Activated CD4-positive, alpha-beta T cell treated with anti-CD3 and anti-CD28 coated beads for 1 hour (primary cell): ENCODE measurements at regions not wholly inside any gene's neighbourhood (a gene's known extent, or its start where the extent isn't known, plus 50 kb on each side); places are given as distances from the start of the nearest gene placed in this dataset.

Experiments used
- DNase-seq: peaks from one replicate; pipeline ENCODE4 v3.0.0-alpha.2; 2020

DNA sequence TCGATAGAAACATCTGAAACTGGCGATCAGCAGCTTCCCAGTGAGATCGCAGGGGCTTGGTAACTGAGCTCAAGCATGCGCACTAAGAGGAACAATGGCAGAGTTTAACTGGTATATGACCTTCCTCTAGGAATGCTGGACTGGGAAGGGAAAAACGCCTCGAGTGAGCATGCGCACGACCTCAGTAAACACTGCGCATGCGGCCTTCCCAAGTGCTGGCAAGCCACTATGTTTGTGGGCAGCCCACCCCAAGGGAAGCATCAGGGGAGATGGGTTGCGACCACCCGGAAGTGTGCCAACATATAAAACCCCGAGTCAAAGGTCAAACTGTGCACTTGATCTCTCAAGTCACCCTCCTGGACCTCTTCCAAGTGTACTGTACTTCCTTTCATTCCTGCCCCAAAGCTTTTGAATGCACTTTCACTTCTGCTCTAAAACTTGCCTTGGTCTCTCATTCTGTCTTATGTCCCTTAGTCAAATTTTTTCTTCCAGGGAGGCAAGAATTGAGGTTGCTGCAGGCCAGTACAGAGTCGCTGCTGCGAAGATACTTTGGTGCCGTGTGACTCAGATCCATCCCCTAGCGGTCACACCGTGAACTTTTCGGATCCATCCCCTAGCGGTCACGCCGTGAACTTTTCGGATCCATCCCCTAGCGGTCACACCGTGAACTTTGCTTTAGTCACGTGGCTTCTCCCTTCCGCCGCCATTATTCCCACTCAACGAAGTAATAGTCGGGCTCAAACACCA, 243.3 kb downstream of the FAM43A start:
- no peak for DNase-seq

DNA sequence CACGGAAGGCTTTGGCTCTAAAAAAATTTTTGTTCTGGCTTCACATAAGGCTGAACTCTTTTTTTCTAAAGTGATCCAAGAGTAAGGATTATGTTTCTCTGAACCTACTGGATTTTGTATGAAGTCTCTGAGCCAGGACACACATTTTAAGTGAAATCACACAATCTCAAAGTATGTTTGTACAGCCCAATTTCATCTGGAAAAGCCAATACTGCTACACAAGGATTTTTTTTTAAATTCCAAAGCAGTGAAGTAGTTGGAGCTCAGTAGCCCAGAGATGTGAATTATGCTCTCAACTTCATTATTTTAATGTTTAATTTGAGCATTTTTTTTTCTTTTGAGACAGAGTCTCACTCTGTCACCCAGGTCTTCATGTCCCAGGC, 243.9 kb downstream of the FAM43A start:
- no peak for DNase-seq

DNA sequence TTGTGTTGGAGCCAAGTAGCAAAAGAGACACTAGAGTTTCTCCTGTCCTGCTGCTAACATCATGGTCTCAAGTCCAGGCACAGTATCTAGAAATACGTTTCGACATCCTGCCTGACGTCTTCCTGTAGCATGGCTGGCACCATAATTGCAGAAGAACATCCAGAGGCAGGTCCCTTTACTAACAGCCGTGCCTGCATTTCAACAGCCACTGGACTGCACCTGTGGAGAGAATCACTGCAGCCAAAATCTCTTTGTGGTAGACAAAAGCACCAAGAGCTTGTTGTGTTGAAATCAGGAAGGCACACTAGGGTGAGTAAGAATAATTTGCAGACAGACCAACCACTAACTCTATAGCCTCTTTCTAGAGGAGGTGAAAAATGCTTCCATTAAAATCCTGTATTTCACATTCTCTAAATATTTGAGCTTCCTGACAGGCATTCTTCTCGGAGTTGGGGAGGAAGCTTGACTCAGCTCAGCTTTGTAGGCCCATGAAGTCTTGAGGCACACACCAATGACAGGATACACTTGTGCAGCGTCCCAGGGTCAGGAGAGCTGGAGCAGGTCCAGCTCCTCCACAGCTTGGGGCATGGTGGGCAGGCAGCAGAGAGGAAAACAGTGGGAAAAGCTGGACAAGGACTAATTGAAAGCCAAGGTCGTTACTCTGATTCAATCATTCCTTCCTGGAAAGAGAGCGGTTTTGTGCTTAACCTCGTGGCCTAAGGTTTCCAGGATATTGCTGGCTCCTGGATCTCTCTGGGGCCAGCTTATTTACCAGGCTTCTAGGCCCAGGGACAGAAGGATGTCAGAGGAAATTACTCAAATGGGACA, 244.9 kb downstream of the FAM43A start:
- no peak for DNase-seq

DNA sequence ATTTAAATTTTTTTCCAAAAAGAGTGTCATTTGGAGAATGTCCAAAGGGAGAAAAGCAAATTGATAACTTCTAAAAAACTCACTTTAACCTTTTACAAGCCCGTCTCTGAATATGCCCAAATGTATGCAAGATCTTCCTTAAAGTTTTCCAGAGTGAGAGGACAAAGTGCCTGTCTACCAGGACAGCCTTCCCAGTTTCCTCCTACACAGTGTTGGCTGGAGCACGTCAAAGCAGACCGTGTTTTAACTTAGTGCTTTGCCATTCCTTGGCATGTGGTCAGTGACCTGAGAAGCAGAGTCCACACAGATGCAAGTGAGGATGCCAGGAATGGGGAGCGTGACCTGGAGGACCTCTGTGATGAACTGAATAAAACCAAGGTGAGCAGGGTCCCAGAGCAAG, 245.7 kb downstream of the FAM43A start:
- no peak for DNase-seq

DNA sequence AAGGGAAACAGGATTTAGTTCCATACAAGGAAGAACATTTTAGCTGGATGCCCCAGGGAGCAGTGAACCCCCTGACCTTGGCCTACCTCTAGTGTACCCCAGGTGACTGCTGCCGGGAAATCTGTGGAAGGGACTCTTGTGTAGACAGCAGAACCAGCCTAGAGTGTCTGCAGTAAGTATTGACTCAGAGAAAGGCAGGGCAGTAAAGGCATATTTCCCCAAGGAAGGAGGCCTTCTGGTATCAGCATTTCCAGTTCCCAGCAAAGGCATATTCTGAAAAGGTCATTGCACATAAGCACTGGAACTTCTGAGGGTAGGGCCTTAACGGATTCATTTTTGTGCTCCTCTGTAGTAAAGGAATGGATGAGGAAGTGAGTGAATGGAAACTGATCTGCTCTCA, 246.2 kb downstream of the FAM43A start:
- DNase-seq, result no peak

DNA sequence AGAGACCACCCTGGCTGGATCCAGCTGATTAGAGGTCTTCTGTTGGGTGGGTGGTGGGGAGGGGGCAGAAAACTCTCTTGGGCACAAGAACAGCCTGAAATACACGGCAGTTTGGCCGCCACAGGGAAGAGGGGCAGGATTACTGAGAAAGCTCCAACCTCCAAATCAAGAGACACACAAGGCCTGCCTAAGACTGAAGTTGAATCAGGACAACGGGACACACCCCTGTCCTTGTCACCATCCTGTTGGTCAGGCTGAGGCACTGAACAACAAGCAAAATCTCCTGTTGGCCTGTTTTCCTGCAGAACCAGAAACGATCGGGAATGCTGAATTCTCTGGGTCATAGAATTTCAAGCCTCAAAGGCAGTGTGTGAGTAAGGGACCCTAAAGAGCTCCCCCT, 247.8 kb downstream of the FAM43A start:
- no peak for DNase-seq

DNA sequence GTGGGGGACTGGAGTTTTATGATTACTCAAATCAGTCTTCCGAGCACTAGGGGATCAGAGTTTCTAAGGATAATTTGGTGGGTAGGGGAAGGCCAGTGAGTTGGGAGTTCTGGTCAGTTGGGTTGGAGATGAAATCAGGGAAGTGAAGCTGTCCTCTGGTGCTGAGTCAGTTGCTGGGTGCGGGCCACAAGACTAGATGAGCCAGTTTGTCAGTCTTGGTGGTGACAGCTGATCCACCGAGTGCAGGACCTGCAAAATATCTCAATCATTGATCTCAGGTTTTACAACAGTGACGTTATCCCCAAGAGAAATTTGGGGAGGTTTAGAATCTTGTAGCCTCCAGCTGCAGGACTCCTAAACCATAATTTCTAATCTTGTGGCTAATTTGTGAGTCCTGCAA, 249.4 kb downstream of the FAM43A start:
- no peak for DNase-seq

DNA sequence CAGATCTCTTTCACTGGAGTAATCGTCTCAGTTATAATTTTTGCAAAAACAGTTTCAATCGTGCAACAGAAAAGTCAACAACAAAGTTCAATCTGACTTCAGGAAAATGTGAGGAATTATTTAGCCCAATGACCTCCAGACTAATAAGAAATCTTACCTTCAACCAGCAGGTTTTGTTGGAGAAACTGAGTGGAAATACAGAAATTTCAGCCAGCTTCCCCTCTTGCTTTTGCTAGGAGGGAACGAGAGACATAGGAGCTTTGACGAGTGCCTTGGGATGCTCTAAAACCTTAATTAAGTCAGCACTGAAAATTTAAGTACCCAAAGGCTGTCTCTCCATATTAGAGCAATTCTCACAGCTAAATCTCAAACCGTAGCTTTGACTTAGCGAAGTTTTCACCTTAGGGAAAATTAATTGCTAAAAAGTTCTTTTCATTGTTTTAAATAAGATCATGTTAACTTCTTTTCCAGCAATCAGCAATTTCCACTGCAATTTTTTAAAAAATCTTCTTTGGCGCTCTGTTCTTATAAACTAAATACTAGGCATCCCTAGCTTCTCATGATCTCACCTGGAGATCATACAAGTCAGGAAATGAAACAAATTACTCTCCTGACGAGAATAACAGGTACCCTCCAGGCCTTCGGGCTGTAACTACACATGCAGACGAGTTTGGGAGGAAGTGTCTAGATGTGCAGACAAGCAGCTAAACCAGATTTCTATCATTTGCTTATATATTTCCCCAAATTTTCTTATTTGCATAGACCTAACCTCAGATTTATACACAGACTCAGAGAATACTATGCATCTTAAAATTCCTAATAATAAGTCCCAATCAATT, 250.2 kb downstream of the FAM43A start:
- DNase-seq, result no peak

DNA sequence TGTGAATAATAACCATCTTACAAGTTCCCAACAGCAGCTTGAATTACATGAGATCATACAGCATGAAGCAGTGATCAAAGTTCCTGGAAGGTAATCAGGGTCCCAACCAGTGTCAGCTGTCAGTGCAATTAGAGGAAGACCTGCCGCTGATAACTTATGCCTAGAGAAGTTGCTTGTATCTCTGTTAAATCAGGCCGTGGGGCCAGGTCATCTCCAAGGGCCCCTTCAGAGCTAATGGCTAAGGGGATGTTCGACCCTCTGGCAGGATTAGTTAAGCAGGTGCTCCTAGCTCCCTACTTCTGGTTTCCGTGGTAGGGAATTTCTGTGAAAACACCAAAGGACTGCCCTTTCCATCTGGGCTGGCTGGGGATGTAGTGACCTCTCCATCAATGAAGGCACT, 251.0 kb downstream of the FAM43A start:
- no peak for DNase-seq

DNA sequence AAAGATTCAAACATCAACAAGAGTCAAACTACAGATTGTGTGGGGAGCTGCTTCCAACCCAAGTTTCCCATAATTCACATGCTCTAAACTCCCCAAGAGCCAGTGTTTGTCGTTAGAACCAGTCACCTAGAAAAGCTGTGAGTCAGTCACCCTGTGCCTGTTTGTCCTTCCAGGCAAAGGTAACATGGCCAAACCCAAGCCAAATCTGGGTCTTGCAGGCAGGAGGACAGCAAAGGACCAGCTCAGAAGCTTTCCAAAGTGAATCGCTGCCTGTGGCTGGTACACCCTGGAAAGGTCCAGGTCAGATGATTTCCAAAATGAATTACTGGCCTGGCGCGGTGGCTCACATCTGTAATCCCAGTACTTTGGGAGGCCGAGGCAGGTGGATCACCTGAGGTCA, 251.5 kb downstream of the FAM43A start:
- DNase-seq, result no peak

DNA sequence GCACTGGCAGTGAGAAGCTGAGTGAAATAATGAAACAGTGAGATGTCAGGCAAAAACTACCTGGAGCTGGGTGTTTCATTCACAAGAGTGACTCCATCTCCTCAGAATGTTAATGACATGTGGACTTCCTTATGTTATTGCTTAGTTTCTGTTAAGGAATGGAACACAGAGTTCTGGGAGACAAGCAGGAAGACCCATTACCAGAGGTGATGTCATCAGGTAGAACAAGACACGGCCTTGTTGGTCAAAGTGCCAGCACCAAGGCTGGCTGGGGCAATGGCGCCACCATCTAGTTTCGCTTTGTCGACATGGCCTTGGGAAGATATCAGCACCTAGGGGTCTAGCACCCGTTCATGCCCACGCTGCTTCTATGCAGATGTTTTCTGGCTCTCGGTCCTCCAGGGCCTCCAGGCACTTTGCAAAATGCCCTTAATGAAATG, 252.2 kb downstream of the FAM43A start:
- DNase-seq, result no peak

DNA sequence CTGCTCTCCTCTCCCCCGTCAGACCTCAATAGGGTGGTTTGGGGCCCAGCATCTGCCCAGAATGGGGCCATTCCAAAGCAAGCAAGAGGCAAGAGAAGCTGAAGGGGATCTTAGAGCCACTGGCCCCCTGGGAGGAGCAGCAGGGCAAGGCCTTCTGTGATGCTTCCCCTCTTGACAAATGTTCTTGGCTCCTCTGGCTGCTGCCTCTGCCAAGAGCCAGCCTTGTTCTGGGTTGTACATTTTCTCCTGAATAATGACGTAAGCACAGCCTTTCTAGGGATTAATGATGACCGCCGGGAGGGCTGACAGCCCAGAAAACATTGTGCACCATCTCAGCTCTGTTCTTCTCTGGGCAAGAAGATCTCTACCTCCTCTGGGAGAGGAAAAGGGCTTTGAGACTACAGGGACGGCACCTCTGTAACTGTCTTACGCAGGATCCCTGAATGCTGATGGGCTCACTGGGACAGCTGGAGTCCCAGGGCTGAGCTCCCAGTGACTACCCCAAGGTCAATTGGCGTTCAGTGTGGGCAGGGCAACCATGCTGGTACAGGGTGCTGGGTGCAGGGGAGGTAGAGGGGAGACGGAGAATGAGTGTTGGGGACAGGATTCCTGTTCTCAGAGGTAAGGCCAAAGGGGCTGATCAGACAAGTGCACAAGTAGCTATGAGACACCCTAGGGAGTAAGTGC, 253.3 kb downstream of the FAM43A start:
- DNase-seq, result no peak

DNA sequence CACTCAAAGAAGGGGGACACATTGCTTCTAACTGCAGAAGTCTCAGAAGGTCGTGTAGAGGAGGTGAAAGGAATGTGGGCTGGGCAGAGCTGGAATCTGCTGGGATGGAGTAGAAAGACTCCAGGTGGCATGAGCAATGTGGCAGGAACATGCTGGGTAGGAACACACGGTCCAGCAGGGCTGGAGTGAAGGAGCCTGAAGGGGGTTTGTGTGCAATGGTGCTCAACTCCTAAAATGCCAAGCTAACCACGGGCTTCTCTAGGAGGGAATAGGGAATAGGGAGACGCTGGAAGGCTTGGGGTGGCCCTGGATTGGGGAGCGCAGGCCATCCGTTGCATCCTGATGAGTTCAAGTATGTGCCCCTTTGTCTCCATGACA, 253.8 kb downstream of the FAM43A start:
- DNase-seq, result no peak

DNA sequence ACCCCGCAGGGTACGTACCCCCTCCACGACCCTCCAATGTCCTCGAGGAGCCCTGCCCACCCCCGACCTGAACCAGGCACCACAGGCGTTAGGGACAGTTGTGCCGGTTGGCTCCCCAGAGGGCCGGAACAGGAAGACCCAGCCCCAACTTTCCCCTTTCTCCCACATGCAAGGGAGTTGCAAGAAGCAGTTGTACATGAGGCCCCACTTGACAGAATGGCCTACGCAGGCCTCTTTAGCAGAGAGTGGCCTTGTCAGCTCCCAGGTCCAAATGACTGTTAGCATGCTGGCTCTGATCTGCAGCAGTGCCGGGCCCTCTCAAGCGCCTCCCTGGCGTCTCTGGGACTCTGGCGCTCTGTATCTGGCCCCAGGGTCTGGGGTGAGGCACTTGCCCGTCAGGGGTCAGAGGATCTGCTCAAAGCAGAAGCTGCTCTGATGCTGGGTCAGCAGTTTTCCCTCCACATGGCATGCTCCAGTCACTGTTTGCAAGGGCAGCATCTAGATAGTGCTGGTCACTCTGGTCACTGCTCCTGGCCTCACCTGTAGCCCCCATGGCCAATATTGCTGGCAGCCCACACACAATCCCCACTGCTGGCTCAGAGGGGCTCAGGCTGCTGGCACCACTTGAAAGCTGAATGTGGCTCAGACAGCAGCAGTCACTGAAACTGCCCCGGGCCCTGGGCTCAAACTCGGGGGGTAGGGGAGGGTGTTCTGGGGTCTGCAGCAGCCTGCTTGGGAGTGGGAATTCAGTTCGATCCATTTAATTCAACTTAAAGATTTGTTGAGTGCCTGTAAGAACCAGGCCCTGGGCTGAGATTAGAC, 254.5 kb downstream of the FAM43A start:
- DNase-seq, result no peak

DNA sequence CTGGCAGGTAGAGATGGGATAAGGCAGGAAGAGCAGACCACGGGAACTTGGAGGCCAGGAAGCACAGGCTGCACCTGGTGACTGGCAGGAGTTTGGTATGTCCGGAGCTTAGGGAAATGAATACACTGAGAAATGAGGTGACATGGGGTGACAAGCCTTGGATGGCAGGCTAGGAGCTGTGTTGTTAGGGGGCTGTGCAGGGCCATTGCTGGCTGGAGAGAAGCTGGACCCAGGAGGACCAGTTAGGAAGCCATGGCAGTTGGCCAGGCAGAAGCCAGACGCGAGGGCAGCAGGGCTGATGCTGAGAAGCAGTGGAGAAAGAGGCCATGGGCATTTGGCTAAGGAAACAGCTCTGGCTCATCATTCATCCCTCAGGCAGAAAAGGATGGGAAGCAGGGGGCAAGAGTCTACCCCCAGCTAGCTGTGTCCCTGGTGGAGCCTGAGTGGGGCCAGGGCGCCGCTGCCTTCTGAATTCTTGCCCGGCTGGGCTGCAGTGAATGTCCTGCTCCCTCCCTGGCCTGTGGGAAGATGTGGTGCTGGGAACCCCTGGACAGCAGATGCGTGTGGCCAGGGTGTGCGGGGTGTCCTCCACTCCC, 255.8 kb downstream of the FAM43A start:
- DNase-seq, result no peak

DNA sequence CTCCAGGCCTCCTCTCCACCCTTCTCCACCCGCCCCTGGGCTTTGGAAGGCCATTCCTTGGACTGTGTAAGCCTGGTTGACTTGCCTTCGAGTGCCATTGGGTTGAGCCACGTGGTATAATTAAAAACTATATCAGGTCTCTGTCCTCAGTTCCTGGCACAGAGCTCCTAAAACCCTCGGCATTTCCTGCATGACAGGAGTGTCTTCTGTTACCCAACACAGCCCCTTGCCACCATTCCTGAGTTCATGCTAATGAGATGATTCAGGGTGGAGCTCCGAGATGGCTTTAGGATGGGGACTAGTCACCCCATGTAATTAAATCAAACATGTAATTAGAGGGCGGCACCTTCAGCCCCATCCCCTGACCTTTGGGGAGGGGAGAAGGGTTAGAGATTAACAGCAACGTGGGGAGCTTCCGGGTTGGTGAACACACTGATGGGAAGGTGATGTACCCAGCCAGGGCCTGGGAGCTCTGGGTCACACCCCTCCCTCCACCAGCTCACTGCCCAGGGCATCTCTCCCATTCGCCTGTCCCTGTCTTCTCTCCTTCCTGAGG, 256.4 kb downstream of the FAM43A start:
- no peak for DNase-seq

DNA sequence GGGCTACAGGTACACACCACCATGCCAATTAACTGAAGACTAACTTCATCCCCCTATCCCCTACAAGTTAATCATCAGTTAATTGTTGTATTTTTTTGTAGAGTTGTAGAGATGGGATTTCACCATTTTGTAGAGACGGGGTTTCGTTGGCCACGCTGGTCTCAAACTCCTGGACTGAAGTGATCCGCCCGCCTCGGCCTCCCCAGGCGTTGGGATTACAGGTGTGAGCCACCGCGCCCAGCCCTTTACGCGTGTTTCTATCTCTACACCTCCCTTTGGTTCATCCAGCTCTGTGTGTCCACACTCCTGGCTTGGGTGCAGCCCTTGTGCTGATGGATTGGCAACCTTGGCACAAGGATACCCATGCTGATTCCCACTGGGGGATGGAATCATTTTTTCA, 258.8 kb downstream of the FAM43A start:
- no peak for DNase-seq

DNA sequence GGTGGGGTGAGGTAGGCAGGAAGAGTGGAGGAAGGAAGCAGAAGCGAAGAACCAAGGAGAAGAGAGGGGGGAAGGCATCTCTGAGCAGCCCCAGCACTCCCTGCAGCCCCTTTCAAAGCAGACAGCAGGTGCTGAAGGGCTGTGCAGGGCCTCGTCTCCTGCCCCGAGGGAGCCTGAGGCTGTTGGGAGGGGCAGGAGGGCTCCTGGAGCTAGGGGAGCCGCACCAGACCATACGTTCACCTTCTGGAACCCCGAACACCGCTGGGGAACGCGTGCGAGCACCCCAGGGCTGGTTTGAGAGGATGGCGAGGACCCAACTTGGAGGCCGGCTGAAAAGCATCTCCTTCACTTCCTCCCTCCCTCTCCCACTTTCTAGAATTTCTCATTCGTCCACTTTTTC, 259.8 kb downstream of the FAM43A start:
- DNase-seq, result no peak

DNA sequence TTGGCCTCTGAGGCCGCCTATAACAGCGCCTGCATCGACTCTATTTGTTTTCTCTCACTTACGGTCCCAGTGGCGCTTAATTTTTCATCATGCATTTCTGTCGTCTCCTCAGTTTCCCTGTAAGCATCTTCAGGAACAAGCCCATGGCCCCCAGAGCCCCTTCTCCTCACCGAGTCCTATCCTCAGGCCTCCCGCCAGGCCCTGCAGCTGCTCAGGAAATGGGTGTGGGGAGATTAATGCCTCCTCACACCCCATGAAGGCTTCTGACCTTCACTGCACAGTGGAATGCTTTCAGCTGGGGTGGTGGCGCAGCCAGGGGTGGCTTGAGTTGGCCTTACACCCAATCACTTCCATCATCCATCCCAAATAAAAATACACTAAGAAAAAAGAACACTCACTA, 260.4 kb downstream of the FAM43A start:
- no peak for DNase-seq

DNA sequence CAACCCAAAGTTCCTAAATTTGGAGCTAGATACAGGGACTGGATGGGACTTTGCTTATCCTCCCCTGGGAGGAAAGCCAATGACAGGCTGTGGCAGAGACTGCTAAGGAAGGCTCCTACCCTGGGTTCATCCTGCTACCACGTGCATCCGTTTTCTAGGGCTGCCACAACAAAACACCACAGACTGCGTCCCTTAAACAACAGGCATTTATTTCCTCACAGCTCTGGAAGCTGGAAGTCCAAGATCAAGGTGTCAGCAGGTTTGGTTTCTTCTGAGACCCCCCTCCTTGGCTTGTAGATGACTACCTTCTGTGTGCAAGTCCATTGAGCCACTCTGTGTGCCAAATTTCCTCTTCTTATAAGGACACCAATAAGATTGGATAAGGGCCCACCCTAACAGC, 263.9 kb downstream of the FAM43A start:
- DNase-seq, result no peak

DNA sequence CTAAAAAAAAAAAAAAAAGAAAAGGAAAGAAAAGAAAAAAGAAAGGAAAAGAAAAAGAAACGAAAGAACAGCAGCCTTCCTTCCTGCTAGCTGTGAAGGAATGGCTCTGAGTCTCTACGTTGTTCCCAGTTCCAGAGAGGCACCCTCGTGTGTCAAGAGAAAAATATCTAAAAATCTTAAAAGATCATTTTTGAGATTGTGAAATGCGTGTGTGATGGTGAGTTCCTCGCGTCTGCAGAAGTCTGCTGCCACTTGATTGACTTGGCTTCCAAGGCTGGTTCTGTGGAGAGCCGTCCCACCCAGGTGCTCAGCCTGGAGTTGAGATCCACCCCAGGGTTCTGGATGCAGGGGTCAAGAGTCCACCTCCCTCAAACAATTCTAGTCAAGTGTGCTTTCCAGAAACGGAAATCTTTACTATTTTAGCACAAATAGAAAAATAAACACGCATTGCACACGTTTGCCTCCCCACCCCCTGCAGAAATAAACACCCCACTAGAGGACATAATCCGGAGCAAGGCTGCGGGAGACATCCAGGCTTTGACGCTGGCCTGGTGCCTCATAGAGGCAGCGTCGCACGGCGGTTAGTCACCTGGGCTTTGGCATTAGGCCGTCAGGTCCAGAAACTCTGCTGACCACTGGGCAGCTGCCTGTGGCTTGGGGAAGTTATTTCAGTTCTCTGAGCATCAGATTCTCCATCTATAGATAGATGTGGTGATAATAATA, 265.4 kb downstream of the FAM43A start:
- no peak for DNase-seq
